GM12878 (cell line): ENCODE measurements at regions not wholly inside any gene's neighbourhood (a gene's known extent, or its start where the extent isn't known, plus 50 kb on each side); places are given as distances from the start of the nearest gene placed in this dataset.

ENCODE experiments used
- ATAC-seq: fragments of 200-7000 bp; cut with Tn5 transposase; 3 replicates; pipeline ENCODE4 v1.9.1; 2020; ENCODE audit warnings: mild to moderate bottlenecking, moderate library complexity
- BruUV-seq: library from RNA; stranded (reverse); fragments of 400-500 nt; replicated peaks from 2 replicates; lab custom pipeline; 2021; lab: Mats Ljungman, UMichigan
- CTCF ChIA-PET: fragments of 300-600 bp; sonication (Branson Sonifier 250); formaldehyde crosslinking; extraction: SDS; loops from one replicate; lab custom pipeline; 2021; ENCODE audit warnings: inconsistent platforms; lab: Yijun Ruan, JAX
- POLR2A ChIA-PET: fragments of 350-600 bp; formaldehyde crosslinking; extraction: SDS; loops from one replicate; lab custom pipeline; 2021; ENCODE audit warnings: inconsistent platforms; lab: Charles Lee
- RAD21 ChIA-PET: fragments of 300-600 bp; sonication (Branson Sonifier 250); formaldehyde crosslinking; loops from one replicate; lab custom pipeline; 2023; ENCODE audit warnings: antibody characterized with exemption; ENCODE audit not compliant: unreplicated experiment; lab: Charles Lee
- SMC1A ChIA-PET: fragments of 300-600 bp; sonication (Branson Sonifier 250); formaldehyde crosslinking; loops from one replicate; lab custom pipeline; 2023; ENCODE audit not compliant: unreplicated experiment, uncharacterized antibody; lab: Charles Lee
- DNase-seq: peaks from one replicate; pipeline ENCODE4 v3.0.0-alpha.2; 2011; ENCODE audit warnings: low read depth, low spot score
- FAIRE-seq: peaks from 3 replicates; lab custom pipeline; 2011; peaks lifted over from hg19 to GRCh38; lab: Jason Lieb, UNC
- H2AFZ ChIP-seq: 2 replicates; pipeline ENCODE4 v1.6.0; 2011; ENCODE audit warnings: low read depth, low read length, control low read depth; ENCODE audit not compliant: control insufficient read depth
- H3K27ac ChIP-seq: 2 replicates; pipeline ENCODE4 v1.5.1; 2011; ENCODE audit warnings: control low read depth; ENCODE audit not compliant: control insufficient read depth, insufficient read depth
- H3K27me3 ChIP-seq, 2 experiments: replicated peaks in 1 of 2; 2 replicates each; pipeline versions ENCODE4 v1.6.0 to v1.6.1; 2011; ENCODE audit warnings: low read length in 1 of 2; ENCODE audit not compliant: control insufficient read depth in 2 of 2, insufficient read depth in 2 of 2
- H3K36me3 ChIP-seq, 2 experiments: 2 replicates each; pipeline ENCODE4 v1.5.1; 2011; ENCODE audit warnings: low read length in 1 of 2; ENCODE audit not compliant: control insufficient read depth in 2 of 2, insufficient read depth in 2 of 2
- H3K4me1 ChIP-seq: 2 replicates; pipeline ENCODE4 v1.6.1; 2011; ENCODE audit warnings: mild to moderate bottlenecking, low read length, moderate library complexity, mixed read lengths; ENCODE audit not compliant: control insufficient read depth, insufficient read depth
- H3K4me2 ChIP-seq: 2 replicates; pipeline ENCODE4 v1.6.0; 2011; ENCODE audit warnings: control low read depth; ENCODE audit not compliant: control insufficient read depth, insufficient read depth
- H3K4me3 ChIP-seq: fragments of 200-600 bp; sonication (generic); 2 replicates; pipeline ENCODE4 v1.5.1; 2016
- H3K79me2 ChIP-seq: 2 replicates; pipeline ENCODE4 v1.6.0; 2011; ENCODE audit warnings: low read length; ENCODE audit not compliant: control insufficient read depth, insufficient read depth
- H3K9ac ChIP-seq: 2 replicates; pipeline ENCODE4 v1.8.0; 2011; ENCODE audit warnings: low read length, control low read depth, mixed read lengths; ENCODE audit not compliant: control insufficient read depth, insufficient read depth
- H3K9me3 ChIP-seq: replicated peaks from 3 replicates; pipeline ENCODE4 v1.5.1; 2011; ENCODE audit warnings: mild to moderate bottlenecking, low read length; ENCODE audit not compliant: control insufficient read depth, insufficient read depth
- H4K20me1 ChIP-seq: 2 replicates; pipeline ENCODE4 v1.6.0; 2011; ENCODE audit not compliant: control insufficient read depth, insufficient read depth
- ASH2L ChIP-seq: fragments of 300-600, 200-600 bp; sonication (generic); IDR thresholded peaks from 2 replicates; pipeline ENCODE4 v1.6.1; 2017; ENCODE audit warnings: low read depth, mild to moderate bottlenecking, borderline replicate concordance
- EED ChIP-seq: sonication (generic); IDR thresholded peaks from 2 replicates; pipeline ENCODE4 v1.6.1; 2016; ENCODE audit warnings: antibody characterized with exemption, low read depth
- IKZF2 ChIP-seq, 2 experiments: fragments of 450-650 bp; IDR thresholded peaks; 2 replicates each; pipeline ENCODE4 v1.6.1; 2017; ENCODE audit warnings: mild to moderate bottlenecking in 2 of 2, moderate library complexity in 2 of 2
- KLF5 ChIP-seq: fragments of 450-650 bp; IDR thresholded peaks from 2 replicates; pipeline ENCODE4 v1.6.1; 2014; ENCODE audit warnings: mild to moderate bottlenecking; ENCODE audit not compliant: partially characterized antibody
- NR2C1 ChIP-seq: fragments of 450-650 bp; IDR thresholded peaks from 2 replicates; pipeline ENCODE4 v1.6.1; 2017; ENCODE audit warnings: antibody characterized with exemption, mild to moderate bottlenecking, moderate library complexity
- RELA ChIP-seq: fragments of 450-650 bp; IDR thresholded peaks from 2 replicates; pipeline ENCODE4 v1.8.0; 2014; ENCODE audit warnings: borderline replicate concordance; ENCODE audit not compliant: partially characterized antibody
- SMARCA5 ChIP-seq: fragments of 450-650 bp; IDR thresholded peaks from 2 replicates; pipeline ENCODE4 v1.6.1; 2017; ENCODE audit warnings: mild to moderate bottlenecking
- SREBF1 ChIP-seq: IDR thresholded peaks from 2 replicates; pipeline ENCODE4 v1.6.1; 2012; ENCODE audit warnings: mild to moderate bottlenecking, low read length
- ZBTB33 ChIP-seq: fragments of 450-650 bp; IDR thresholded peaks from 2 replicates; pipeline ENCODE4 v1.6.1; 2017; ENCODE audit warnings: mild to moderate bottlenecking
- ZNF217 ChIP-seq: fragments of 450-650 bp; IDR thresholded peaks from 2 replicates; pipeline ENCODE4 v1.6.1; 2017; ENCODE audit warnings: antibody characterized with exemption, mild to moderate bottlenecking
- WGBS: methylation state at CpG from one replicate; pipeline ENCODE4 v1.1.6; 2016; ENCODE audit warnings: low lambda C conversion rate; ENCODE audit not compliant: insufficient replicate concordance, insufficient coverage; ENCODE audit errors: missing lambda C conversion rate; 5-methylcytosine and 5-hydroxymethylcytosine counted together
- in situ Hi-C: fragments of 300-500 bp; cut with MboI; formaldehyde crosslinking; loops from 9 replicates; pipeline ENCODE4 v1.14.3; 2018; ENCODE audit warnings: mixed read lengths
- intact Hi-C: fragments of 100-400 bp; cut with micrococcal nuclease; formaldehyde crosslinking; loops from one replicate; pipeline ENCODE4 v1.14.2; 2022; ENCODE audit not compliant: unreplicated experiment

GRCh38 chr7:153388611-153389010 is 629.1 kb downstream of the ACTR3B start:
- Histone ChIP-seq H3K27me3 (no peaks in the 10 kb centered on the region), H3K27ac (no peak overlapping the region), H3K9ac (no peak overlapping the region), H3K79me2 (no peaks in the 10 kb centered on the region), H3K4me2 (no peak overlapping the region), H3K4me3 (no peak overlapping the region), H4K20me1 (no peaks in the 10 kb centered on the region), H3K9me3 (no peaks in the 10 kb centered on the region), H2AFZ (no peak overlapping the region), H3K36me3 (no peaks in the 10 kb centered on the region), H3K4me1 (no peaks in the 10 kb centered on the region)
- RAD21 ChIA-PET, result no interaction called here
- TF ChIP-seq ZNF217 (no peak), ASH2L (no peak), KLF5 (no peak), SREBF1 (no peak)
- ATAC-seq (no peak), DNase-seq (no peak), FAIRE-seq (no peak)
- BruUV-seq, result no TSS peak
- CTCF ChIA-PET, result no interaction called here
- intact Hi-C loops, result loop anchor here (10.0 kb wide), 1 partner anchor 1356 kb away; no protein-coding TSS in a partner anchor
- SMC1A ChIA-PET, result no interaction called here
- in situ Hi-C loops, result no loop called here
- POLR2A ChIA-PET, result no interaction called here

GRCh38 chr7:153389261-153389660 is 629.7 kb downstream of the ACTR3B start:
- ChIA-PET CTCF (no interaction called here), POLR2A (no interaction called here), RAD21 (no interaction called here), SMC1A (no interaction called here)
- Histone ChIP-seq H3K36me3 (no peaks in the 10 kb centered on the region), H3K4me2 (no peak overlapping the region), H3K4me1 (no peaks in the 10 kb centered on the region), H3K9me3 (no peaks in the 10 kb centered on the region), H3K79me2 (no peaks in the 10 kb centered on the region), H3K9ac (no peak overlapping the region), H3K27me3 (no peaks in the 10 kb centered on the region), H3K4me3 (no peak overlapping the region), H4K20me1 (no peaks in the 10 kb centered on the region), H2AFZ (no peak overlapping the region), H3K27ac (no peak overlapping the region)
- DNase-seq, result no peak
- BruUV-seq, result no TSS peak
- intact Hi-C loops, result loop anchor here (10.0 kb wide), 1 partner anchor 1356 kb away; no protein-coding TSS in a partner anchor
- ATAC-seq, result no peak
- no peak for TF ChIP-seq NR2C1
- no peak for TF ChIP-seq RELA
- no peak for TF ChIP-seq IKZF2 (IDR thresholded peaks at IDR 0.05)
- no peak for TF ChIP-seq SMARCA5
- no peak for TF ChIP-seq ZBTB33
- TF ChIP-seq EED, result no peak
- in situ Hi-C loops, result no loop called here
- 0% methylated on average over 3 of the region's 3 CpGs for WGBS
- no peak for FAIRE-seq
